NOMO-1 treated with dmso at 0.1 percent for 144 hours (cell line): ENCODE measurements at regions not wholly inside any gene's neighbourhood (a gene's known extent, or its start where the extent isn't known, plus 50 kb on each side); places are given as distances from the start of the nearest gene placed in this dataset.
"Not testable (repeated sequence)": the region's sequence is repeated elsewhere in the genome, so short reads cannot be mapped to it uniquely, and the experiment has no call there.

Source experiments
- DNase-seq: peaks from one replicate; lab custom pipeline; 2025; ENCODE audit not compliant: unreplicated experiment; lab: John Stamatoyannopoulos, UW

GRCh38 chr2:142827170-142827569, 50.3 kb upstream of the KYNU start:
- DNase-seq = no peak

- no peak for DNase-seq
Observed at GRCh38 chr2:142825861-142826260, 51.6 kb upstream of the KYNU start.

GRCh38 chr2:142824756-142825155, 52.7 kb upstream of the KYNU start:
- no peak for DNase-seq

GRCh38 chr2:142822190-142822589, 55.3 kb upstream of the KYNU start:
- DNase-seq = no peak

GRCh38 chr2:142819411-142819810, 58.1 kb upstream of the KYNU start:
- no peak for DNase-seq

GRCh38 chr2:142815375-142815774, 62.1 kb upstream of the KYNU start:
- no peak for DNase-seq

- no peak for DNase-seq
Observed at GRCh38 chr2:142813830-142814829, 63.3 kb upstream of the KYNU start.

GRCh38 chr2:142811644-142812043, 65.8 kb upstream of the KYNU start:
- DNase-seq = not testable (repeated sequence)

GRCh38 chr2:142805244-142805643, 72.2 kb upstream of the KYNU start:
- no peak for DNase-seq

GRCh38 chr2:142803158-142803557, 74.3 kb upstream of the KYNU start:
- no peak for DNase-seq

- DNase-seq = no peak
Observed at GRCh38 chr2:142796588-142796987, 80.9 kb upstream of the KYNU start.

- no peak for DNase-seq
Observed at GRCh38 chr2:142796161-142796560, 81.3 kb upstream of the KYNU start.

- DNase-seq = no peak
Observed at GRCh38 chr2:142794850-142795249, 82.6 kb upstream of the KYNU start.

- not testable (repeated sequence) for DNase-seq
Observed at GRCh38 chr2:142792328-142792727, 85.1 kb upstream of the KYNU start.

- DNase-seq = no peak
Observed at GRCh38 chr2:142791335-142791734, 86.1 kb upstream of the KYNU start.

- DNase-seq = no peak
Observed at GRCh38 chr2:142786918-142787702, 90.4 kb upstream of the KYNU start.

GRCh38 chr2:142782942-142783443, 94.5 kb upstream of the KYNU start:
- no peak for DNase-seq

- no peak for DNase-seq
Observed at GRCh38 chr2:142781146-142781545, 96.3 kb upstream of the KYNU start.

- DNase-seq = no peak
Observed at GRCh38 chr2:142778289-142778688, 99.2 kb upstream of the KYNU start.

- DNase-seq = no peak
Observed at GRCh38 chr2:142777742-142778141, 99.7 kb upstream of the KYNU start.

- DNase-seq = no peak
Observed at GRCh38 chr2:142769761-142770160, 107.7 kb upstream of the KYNU start.

- no peak for DNase-seq
Observed at GRCh38 chr2:142767847-142768246, 109.6 kb upstream of the KYNU start.
